ENCODE measurements at regions not wholly inside any gene's neighbourhood (a gene's known extent, or its start where the extent isn't known, plus 50 kb on each side); places are given as distances from the start of the nearest gene placed in this dataset.
"Not testable (repeated sequence)": the region's sequence is repeated elsewhere in the genome, so short reads cannot be mapped to it uniquely, and the experiment has no call there.

DNA sequence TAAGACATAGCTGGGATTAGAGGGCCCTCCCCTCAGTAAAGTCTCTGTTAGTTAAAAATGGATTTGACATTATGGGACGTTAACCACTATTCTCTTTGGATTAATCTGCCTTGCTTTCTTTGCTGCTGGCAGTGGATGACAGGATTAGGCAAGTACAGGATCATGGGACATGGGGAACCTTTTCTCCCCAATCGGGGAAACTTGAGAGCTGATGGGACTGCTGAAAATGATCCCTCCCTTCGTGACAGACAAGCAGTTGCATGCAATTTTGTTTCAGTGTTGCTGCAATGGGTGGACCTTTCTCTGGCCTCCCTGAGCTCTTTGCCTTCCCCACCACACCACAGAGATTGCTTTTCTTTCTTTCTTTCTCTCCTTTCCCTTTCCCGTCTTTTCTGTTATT, 120.2 kb upstream of the BANK1 start:
- DNase-seq (ENCODE audit: low read depth in 2 of 2), result no peak

DNA sequence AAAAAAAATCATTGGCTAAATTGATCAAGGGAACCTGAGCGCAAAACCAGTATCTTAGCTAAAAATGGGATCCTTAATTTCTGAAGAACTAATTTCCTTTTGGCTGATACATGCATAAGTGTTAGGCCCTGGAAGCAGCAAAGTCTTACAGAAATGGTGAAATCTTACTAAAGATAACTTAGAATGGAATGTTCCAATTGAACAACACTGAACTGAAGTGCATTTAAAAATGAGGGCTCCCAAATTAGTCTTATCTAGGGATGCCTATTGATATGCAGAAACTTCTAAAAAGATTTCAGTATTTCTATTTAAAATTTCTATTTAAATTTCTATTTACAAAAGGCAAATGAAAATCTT, 120.7 kb upstream of the BANK1 start:
- DNase-seq (ENCODE audit: low read depth in 2 of 2), result no peak

- DNase-seq (ENCODE audit: low read depth in 2 of 2), result no peak
These were observed 121.2 kb upstream of the BANK1 start for GRCh38 chr4:101669138-101669831.

DNA sequence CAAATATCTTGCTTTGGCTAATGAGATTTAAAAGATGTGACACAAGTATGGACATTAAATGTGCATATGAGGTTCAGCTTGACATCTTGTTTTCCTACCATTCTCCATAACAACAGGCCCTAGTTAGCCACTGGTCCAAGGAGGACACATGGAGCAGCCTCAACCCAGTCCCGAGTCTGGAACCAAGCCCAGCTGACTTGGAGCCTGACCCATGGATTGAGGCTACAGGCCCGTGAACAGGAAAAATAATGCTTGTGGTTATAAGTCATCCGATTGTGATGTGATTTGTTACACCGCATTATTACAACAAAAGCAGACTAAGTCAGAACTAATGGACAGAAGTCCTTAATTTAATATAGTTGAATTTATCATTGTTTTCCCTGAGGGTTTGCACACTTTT, 123.2 kb upstream of the BANK1 start:
- DNase-seq (ENCODE audit: low read depth in 2 of 2), result no peak

GRCh38 chr4:101660607-101661006, 129.9 kb upstream of the BANK1 start:
- no peak for DNase-seq (ENCODE audit: low read depth in 2 of 2)

DNA sequence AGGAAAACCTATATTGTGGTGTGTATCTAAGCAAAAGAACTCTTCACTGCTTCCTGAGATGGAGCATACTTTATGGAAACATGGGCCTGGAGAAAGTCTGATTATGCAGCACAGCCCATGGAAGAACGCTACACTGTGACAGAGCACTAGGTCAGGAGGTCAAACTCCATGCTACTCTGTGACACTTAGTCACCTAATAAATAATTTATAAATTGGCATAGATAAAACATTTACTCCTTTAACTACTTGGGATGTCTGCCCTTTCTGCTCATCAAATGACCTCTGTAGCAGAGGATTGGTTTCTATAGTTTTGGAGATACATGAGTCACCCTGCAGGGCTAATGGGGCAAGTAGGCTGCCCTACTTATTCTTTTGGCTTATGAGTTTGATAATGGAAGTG, 134.7 kb upstream of the BANK1 start:
- DNase-seq (ENCODE audit: low read depth in 2 of 2), result no peak

DNA sequence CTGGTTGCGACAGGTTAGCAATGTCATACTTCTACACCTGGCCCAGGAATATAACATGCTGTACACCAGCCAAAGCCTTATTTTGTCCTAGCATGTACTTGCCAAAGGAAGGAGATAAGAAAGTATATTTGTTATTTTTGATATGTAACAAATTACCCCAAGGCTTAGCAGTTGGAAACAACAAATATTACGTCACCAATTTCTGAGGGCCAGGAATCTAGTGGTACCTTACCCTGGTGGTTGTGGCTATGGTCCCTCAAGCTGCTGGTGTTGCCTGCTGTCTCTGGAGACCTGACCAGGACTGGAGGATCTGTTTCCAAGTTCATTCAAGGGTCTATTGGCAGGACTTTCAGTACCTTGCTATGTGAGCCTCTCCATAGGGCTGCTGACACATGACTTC, 135.5 kb upstream of the BANK1 start:
- DNase-seq (ENCODE audit: low read depth in 2 of 2), result no peak

DNA sequence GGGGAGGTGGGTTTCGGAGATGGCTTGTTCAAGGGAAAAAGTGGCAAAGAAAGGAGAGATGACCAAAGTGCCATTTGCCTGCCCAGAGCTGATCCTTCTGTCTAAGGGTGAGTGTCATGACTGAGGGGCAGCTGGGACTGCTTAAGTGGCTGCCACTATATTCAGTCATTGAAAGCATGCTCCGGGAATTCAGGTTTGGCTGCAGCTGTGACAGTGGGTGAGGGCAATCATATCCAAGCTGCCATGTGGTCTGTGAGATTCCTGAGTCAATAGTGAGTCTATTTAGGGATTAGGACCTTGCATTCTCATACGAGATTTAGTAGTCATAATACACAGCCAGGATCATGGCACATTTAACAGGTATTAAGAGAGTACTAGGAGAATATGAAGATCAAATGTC, 138.8 kb upstream of the BANK1 start:
- DNase-seq (ENCODE audit: low read depth in 2 of 2), result no peak

DNA sequence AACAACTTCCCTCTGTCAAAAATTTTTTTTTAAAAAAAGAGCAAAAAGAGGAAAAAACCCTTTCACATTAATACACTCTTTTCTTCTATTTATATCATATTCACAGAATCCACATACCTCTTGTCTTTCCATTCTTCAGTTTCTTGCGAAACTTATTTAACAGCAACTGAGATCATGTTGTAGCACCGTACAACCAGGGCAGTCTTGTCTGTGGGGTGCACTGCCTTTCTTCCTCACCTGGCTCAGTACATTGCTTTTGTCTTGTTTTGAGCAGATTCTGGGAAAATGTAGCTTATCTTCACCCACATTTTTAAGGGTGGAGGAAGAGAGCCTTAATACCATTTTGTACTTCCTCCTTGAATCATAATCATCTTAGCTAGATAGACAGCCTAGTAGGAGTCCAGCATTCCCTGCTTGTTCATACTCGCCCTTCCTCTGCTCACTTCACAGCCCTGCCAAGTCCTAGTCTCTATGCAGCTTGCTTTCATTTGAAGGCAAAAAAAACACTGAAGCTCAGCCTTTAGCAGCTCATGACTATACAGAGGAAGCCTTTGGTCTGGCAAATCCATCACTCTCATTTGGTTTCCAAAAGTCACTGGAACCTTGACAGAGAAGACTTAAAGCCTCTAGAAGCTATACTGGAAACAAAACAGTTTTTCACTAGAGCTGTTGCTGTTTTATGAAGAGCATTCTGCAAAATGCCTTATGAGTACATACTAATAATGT, 140.6 kb upstream of the BANK1 start:
- no peak for DNase-seq (ENCODE audit: low read depth in 2 of 2)

DNA sequence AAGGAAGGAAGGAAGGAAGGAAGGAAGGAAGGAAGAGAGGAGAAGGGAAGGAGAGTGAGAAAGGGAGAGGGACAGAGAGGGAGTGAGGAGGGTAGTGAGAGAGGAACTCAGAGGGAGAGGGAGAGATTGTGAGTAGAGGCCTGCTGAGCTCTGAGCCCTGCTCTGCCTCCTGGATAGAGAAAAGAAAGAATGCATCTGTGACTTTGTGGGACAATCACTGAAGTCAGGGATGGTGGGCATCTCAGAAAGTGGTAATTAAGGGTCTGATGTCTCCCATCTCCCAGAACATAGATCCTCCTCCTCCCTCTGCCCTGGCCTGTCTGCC, 142.9 kb upstream of the BANK1 start:
- no peak for DNase-seq (ENCODE audit: low read depth in 2 of 2)

DNA sequence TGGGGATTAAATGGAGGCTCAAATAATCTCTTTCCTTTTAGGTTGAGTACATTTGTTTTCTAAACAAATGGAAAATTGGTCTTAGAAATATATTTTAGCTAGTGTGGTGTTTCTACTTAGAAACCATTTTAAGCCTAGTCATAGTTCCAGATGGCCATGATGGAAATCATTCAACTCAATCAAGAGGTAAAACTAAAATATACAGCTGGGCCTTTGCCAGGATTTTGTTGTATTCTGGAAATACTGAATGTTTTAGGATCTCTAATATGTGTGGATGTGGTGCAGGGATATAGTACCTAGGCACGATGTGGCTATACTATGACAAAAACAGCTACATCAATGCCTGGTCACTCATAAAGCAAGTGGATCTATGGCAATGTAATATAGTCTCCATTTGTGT, 146.0 kb upstream of the BANK1 start:
- DNase-seq (ENCODE audit: low read depth in 2 of 2), result no peak

DNA sequence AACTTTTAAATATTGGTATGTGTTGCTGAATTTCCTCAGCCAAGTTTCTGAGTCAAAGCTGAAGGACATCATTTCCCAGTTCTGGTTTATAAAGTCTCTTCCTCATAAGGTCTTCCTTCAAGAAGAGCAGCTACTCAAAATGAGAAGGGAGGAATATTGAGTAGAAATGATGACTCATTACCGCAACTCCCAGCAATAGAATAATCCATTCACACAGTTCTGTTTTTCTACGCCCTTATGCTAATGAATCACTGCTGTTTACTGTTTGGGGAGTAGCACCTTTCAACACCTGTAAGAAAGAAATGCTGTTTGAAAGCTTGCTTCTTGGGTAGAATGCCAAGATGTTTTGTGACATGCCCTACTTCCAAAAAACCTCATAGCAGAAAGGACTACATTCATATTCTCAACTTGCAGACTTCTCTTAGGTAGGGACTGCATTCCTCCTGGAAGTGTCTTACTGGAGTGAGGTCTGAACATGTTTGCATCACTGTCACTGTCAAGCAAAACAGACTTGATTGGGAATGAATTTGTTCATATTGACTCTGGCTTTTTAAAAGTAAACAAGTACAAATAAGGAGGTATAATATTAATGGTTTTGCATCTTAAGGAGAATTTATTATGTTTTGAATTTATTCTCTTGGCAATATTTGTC, 147.2 kb upstream of the BANK1 start:
- DNase-seq (ENCODE audit: low read depth in 2 of 2), result no peak

DNA sequence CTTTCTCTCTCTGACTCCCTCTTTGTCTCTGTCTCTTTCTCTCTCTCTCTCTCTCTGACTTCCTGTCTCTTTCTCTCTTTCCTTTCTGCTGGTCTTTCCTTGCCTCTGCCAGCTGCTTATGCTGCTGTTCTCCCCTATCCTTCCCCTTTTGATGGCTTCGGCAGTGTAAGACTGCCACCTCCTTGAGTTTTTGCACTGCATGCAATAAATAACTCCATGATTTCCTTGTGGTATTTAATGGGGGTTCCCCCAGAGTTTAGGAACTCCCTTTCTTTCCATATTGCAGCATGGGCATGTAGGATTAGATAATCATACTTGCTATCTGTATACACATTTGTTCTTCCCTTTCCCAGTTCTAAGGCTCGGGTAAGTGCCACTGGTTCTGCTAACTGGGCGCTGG, 157.8 kb upstream of the BANK1 start:
- not testable (repeated sequence) for DNase-seq (ENCODE audit: low read depth in 2 of 2)

DNA sequence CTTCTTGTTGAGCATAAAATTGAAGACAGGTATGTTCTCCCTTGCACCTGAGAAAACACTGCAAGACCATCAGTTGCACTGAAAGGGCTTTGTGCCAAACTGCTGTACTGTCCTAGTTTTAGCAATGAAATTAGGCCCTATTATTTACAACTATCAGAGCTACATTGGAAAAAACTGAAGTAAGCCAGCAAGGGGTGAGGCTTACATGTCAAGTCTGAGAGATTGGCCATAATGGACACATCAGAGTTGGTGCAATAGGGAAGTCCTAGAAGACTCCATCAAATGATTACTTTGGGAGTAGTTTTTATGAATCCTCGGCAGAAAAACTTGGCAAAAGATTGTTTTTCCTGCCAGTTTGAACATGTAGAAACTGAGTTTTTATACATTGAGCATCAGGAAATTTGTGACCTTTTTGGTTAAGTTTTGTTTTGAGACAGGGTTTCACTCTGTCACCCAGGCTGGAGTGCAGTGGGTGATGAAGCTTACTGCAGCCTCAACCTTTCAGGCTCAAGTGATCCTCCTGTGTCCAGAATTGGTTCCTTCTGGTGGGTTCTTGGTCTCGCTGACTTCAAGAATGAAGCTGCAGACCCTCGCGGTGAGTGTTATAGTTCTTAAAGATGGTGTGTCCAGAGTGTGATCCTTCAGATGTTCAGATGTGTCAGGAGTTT, 160.1 kb upstream of the BANK1 start:
- no peak for DNase-seq (ENCODE audit: low read depth in 2 of 2)

GRCh38 chr4:101621120-101621519, 169.4 kb upstream of the BANK1 start:
- no peak for DNase-seq (ENCODE audit: low read depth in 2 of 2)

GRCh38 chr4:101615652-101616051, 174.9 kb upstream of the BANK1 start:
- no peak for DNase-seq (ENCODE audit: low read depth in 2 of 2)

GRCh38 chr4:101606989-101607388, 183.5 kb upstream of the BANK1 start:
- DNase-seq (ENCODE audit: low read depth in 2 of 2), result not testable (repeated sequence)

GRCh38 chr4:101604976-101605375, 185.6 kb upstream of the BANK1 start:
- no peak for DNase-seq (ENCODE audit: low read depth in 2 of 2)

GRCh38 chr4:101600287-101600686, 190.2 kb upstream of the BANK1 start:
- no peak for DNase-seq (ENCODE audit: low read depth in 2 of 2)

DNA sequence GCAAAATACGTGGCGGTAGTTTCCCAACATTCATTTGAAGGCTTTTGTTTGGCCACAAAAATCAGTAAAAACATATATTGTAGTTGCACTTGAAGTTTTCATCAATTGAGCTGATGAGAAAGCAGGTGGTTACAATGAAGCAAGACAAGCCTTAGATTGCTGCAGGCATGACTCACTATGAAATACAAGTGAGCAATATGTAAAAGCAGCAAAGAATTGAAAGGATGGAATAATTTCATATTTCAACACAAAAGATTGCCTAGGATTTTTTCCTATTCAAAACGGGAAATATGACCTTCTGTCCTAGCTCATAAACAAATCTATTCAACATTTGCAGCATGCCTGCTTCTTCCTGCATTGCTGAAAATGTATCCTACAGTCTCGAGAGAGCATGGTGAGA, 190.9 kb upstream of the BANK1 start:
- no peak for DNase-seq (ENCODE audit: low read depth in 2 of 2)

DNA sequence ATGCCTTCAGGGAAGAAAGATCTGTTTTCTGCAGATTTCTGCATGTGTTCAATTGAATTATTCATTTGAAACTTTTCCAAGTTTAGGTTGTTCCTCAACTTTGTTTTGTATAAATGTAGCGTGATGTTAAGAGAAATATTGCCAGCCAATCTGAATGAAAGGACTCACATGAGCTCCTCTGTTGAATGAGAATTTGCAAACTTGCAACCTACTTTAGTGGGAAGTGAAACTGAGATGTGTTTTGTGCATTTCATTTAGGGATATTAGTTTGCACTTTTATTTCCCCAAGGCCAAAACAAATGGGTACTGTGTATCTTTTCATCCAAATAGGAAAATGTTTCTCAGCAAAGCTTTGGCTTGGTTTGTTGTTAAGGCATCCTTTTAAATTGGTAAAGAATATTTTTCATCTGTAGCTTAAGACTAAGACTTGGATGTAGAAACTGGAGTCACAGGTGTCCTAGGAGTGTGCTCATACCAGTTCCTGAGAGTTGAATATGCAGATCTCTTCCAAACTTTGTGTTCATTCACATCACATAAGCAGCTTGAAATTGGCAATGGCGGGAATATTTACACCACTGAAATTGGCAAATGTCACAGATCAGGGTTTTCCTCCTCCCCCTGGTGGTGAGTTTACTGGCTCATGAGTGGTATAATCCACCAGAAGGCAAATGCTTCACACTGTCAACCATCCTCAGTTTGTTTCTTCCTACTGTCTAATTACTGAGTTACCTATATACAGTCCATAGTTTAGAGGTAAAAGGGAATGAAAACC, 193.6 kb upstream of the BANK1 start:
- peak in 1 of 2 donors; percentile 12 for DNase-seq (ENCODE audit: low read depth in 2 of 2)

DNA sequence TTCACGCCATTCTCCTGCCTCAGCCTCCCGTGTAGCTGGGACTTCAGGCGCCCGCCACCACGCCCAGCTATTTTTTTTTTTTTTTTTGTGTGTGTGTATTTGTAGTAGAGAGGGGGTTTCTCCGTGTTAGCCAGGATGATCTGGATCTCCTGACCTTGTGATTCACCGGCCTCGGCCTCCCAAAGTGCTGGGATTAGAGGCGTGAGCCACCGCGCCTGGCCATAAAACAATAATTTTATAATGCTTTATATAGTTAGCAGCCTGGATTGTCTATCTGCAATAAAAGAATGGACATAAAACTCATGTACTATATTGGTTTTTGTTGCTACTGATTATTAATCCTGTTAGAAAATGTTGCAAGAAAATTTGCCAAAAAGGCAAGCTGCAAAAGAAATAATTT, 195.9 kb upstream of the BANK1 start:
- no peak for DNase-seq (ENCODE audit: low read depth in 2 of 2)

Data from activated CD8-positive, alpha-beta memory T cell treated with anti-CD3 and anti-CD28 coated beads for 4 hours (primary cell).